ENCODE measurements at regions not wholly inside any gene's neighbourhood (a gene's known extent, or its start where the extent isn't known, plus 50 kb on each side); places are given as distances from the start of the nearest gene placed in this dataset.

- H3K4me3 Mint-ChIP-seq = no peak overlapping the region
- no peaks in the 10 kb centered on the region for H3K4me1 Mint-ChIP-seq
- no peaks in the 10 kb centered on the region for H3K36me3 Mint-ChIP-seq (ENCODE audit: low read depth)
- H3K9me3 Mint-ChIP-seq = no peaks in the 10 kb centered on the region
- peak; percentile 66 to 82 (median 79) for TF ChIP-seq CTCF (IDR thresholded peaks at IDR 0.05; ENCODE audit: unreplicated experiment in 3 of 3)
- no peak overlapping the region for H3K27ac Mint-ChIP-seq
- no peaks in the 10 kb centered on the region for H3K27me3 Mint-ChIP-seq (ENCODE audit: low read depth)
These were observed 561.2 kb upstream of the PHF14 start for GRCh38 chr7:10412422-10413019.

- H3K27me3 Mint-ChIP-seq (ENCODE audit: low read depth) = no peaks in the 10 kb centered on the region
- no peak for TF ChIP-seq CTCF (IDR thresholded peaks at IDR 0.05; ENCODE audit: unreplicated experiment in 3 of 3)
These were observed 554.7 kb upstream of the PHF14 start for GRCh38 chr7:10418985-10419384.

GRCh38 chr7:10429031-10429430 is 544.6 kb upstream of the PHF14 start:
- TF ChIP-seq CTCF (IDR thresholded peaks at IDR 0.05; ENCODE audit: unreplicated experiment in 3 of 3) = no peak

More at GRCh38 chr7:10418985-10419384, 554.7 kb upstream of the PHF14 start:
- Mint-ChIP-seq H3K9me3 (no peaks in the 10 kb centered on the region), H3K36me3 (ENCODE audit: low read depth) (no peaks in the 10 kb centered on the region), H3K27ac (no peak overlapping the region), H3K4me1 (no peaks in the 10 kb centered on the region), H3K4me3 (no peak overlapping the region)

GRCh38 chr7:10429511-10429910 is 544.2 kb upstream of the PHF14 start:
- Mint-ChIP-seq H3K4me1 (peaks cover 18% of the 10 kb centered on the region), H3K27ac (peak overlapping the region; percentile 48 to 88 (median 79)), H3K9me3 (no peaks in the 10 kb centered on the region), H3K27me3 (ENCODE audit: low read depth) (no peaks in the 10 kb centered on the region), H3K4me3 (no peak overlapping the region), H3K36me3 (ENCODE audit: low read depth) (no peaks in the 10 kb centered on the region)
- no peak for TF ChIP-seq CTCF (IDR thresholded peaks at IDR 0.05; ENCODE audit: unreplicated experiment in 3 of 3)

More at GRCh38 chr7:10429031-10429430, 544.6 kb upstream of the PHF14 start:
- H3K9me3 Mint-ChIP-seq = no peaks in the 10 kb centered on the region
- peaks cover 18% of the 10 kb centered on the region for H3K4me1 Mint-ChIP-seq
- no peaks in the 10 kb centered on the region for H3K36me3 Mint-ChIP-seq (ENCODE audit: low read depth)
- no peak overlapping the region for H3K4me3 Mint-ChIP-seq
- peak overlapping the region; percentile 48 to 88 (median 79) for H3K27ac Mint-ChIP-seq
- no peaks in the 10 kb centered on the region for H3K27me3 Mint-ChIP-seq (ENCODE audit: low read depth)

- H3K4me1 Mint-ChIP-seq = no peaks in the 10 kb centered on the region
- no peak overlapping the region for H3K27ac Mint-ChIP-seq
- no peaks in the 10 kb centered on the region for H3K27me3 Mint-ChIP-seq (ENCODE audit: low read depth)
- no peaks in the 10 kb centered on the region for H3K36me3 Mint-ChIP-seq (ENCODE audit: low read depth)
- H3K4me3 Mint-ChIP-seq = no peak overlapping the region
- TF ChIP-seq CTCF (IDR thresholded peaks at IDR 0.05; ENCODE audit: unreplicated experiment in 3 of 3) = no peak
- no peaks in the 10 kb centered on the region for H3K9me3 Mint-ChIP-seq
These were observed 537.4 kb upstream of the PHF14 start for GRCh38 chr7:10436302-10436701.

- no peak for TF ChIP-seq CTCF (IDR thresholded peaks at IDR 0.05; ENCODE audit: unreplicated experiment in 3 of 3)
- no peak overlapping the region for H3K4me3 Mint-ChIP-seq
- H3K4me1 Mint-ChIP-seq = no peaks in the 10 kb centered on the region
- H3K27me3 Mint-ChIP-seq (ENCODE audit: low read depth) = no peaks in the 10 kb centered on the region
- H3K27ac Mint-ChIP-seq = no peak overlapping the region
- peaks cover 11% of the 10 kb centered on the region for H3K9me3 Mint-ChIP-seq
- H3K36me3 Mint-ChIP-seq (ENCODE audit: low read depth) = no peaks in the 10 kb centered on the region
These were observed 534.6 kb upstream of the PHF14 start for GRCh38 chr7:10439027-10439426.
